AG20443 (cell line): ENCODE measurements at regions not wholly inside any gene's neighbourhood (a gene's known extent, or its start where the extent isn't known, plus 50 kb on each side); places are given as distances from the start of the nearest gene placed in this dataset.
A peak's percentile ranks its signal among the peaks of the same experiment; 100 is the strongest.

Source experiments
- DNase-seq: peaks from one replicate; pipeline ENCODE4 v3.0.0; 2012; ENCODE audit warnings: low spot score, mixed read lengths

GRCh38 chr5:8473827-8474568 is 605.0 kb downstream of the MTRR start:
- no peak for DNase-seq

GRCh38 chr5:8474569-8474930 is 605.6 kb downstream of the MTRR start:
- DNase-seq: no peak

GRCh38 chr5:8478326-8478725 is 609.4 kb downstream of the MTRR start:
- DNase-seq: no peak

- DNase-seq: no peak
These were observed 612.1 kb downstream of the MTRR start for GRCh38 chr5:8481007-8481406.

- no peak for DNase-seq
These were observed 622.3 kb downstream of the MTRR start for GRCh38 chr5:8491254-8491653.

- DNase-seq: no peak
These were observed 624.2 kb downstream of the MTRR start for GRCh38 chr5:8493176-8493575.

GRCh38 chr5:8500426-8500825 is 631.5 kb downstream of the MTRR start:
- peak; percentile 42 for DNase-seq

GRCh38 chr5:8505196-8505595 is 636.2 kb downstream of the MTRR start:
- no peak for DNase-seq

GRCh38 chr5:8508231-8508630 is 639.3 kb downstream of the MTRR start:
- DNase-seq: no peak

GRCh38 chr5:8516356-8516755 is 647.4 kb downstream of the MTRR start:
- DNase-seq: no peak

GRCh38 chr5:8517456-8517855 is 648.5 kb downstream of the MTRR start:
- DNase-seq: no peak

- DNase-seq: no peak
These were observed 652.0 kb downstream of the MTRR start for GRCh38 chr5:8520917-8521316.

GRCh38 chr5:8521991-8522390 is 653.0 kb downstream of the MTRR start:
- DNase-seq: no peak

- DNase-seq: no peak
These were observed 653.7 kb downstream of the MTRR start for GRCh38 chr5:8522646-8523045.

- no peak for DNase-seq
These were observed 654.6 kb downstream of the MTRR start for GRCh38 chr5:8523501-8523900.

- DNase-seq: no peak
These were observed 656.9 kb downstream of the MTRR start for GRCh38 chr5:8525819-8526218.

GRCh38 chr5:8528106-8528505 is 659.2 kb downstream of the MTRR start:
- no peak for DNase-seq

GRCh38 chr5:8538821-8539220 is 669.9 kb downstream of the MTRR start:
- DNase-seq: no peak

- DNase-seq: no peak
These were observed 671.4 kb downstream of the MTRR start for GRCh38 chr5:8540317-8540716.

GRCh38 chr5:8550921-8551320 is 682.0 kb downstream of the MTRR start:
- no peak for DNase-seq

- DNase-seq: no peak
These were observed 684.4 kb downstream of the MTRR start for GRCh38 chr5:8553364-8553763.

GRCh38 chr5:8557728-8558127 is 688.8 kb downstream of the MTRR start:
- DNase-seq: no peak

GRCh38 chr5:8560776-8561175 is 691.8 kb downstream of the MTRR start:
- DNase-seq: no peak

- DNase-seq: no peak
These were observed 692.4 kb downstream of the MTRR start for GRCh38 chr5:8561224-8561840.
